ENCODE measurements at regions not wholly inside any gene's neighbourhood (a gene's known extent, or its start where the extent isn't known, plus 50 kb on each side); places are given as distances from the start of the nearest gene placed in this dataset.

- H3K4me3 ChIP-seq (ENCODE audit: low read depth in 2 of 2, low read length in 2 of 2), result no peak overlapping the region
- H3K4me1 ChIP-seq (ENCODE audit: control insufficient read depth, insufficient read depth, low read length), result no peaks in the 10 kb centered on the region
- no peak for TF ChIP-seq POLR2AphosphoS5 (IDR thresholded peaks at IDR 0.05; ENCODE audit: low read depth, low read length)
- CTCF ChIA-PET, result no interaction called here
- no peak for ATAC-seq
- in situ Hi-C loops (cut with HindIII; ENCODE audit: low pct_unique_long_range_greater_than_20kb, low sequenced_read_pairs) (no loop called here), intact Hi-C loops (cut with micrococcal nuclease; ENCODE audit: unreplicated experiment) (no loop called here)
- POLR2A ChIA-PET, result no interaction called here
- BruUV-seq (replicated peaks), result no TSS peak
- H3K9me3 ChIP-seq (ENCODE audit: control insufficient read depth, insufficient read depth, low read depth, low read length), result no peaks in the 10 kb centered on the region
- H3K27ac ChIP-seq (ENCODE audit: low read length), result no peak overlapping the region
- no peaks in the 10 kb centered on the region for H3K27me3 ChIP-seq (ENCODE audit: control insufficient read depth, insufficient read depth, low read length)
- no peak for DNase-seq (ENCODE audit: low read depth, low spot score)
- H3K36me3 ChIP-seq (ENCODE audit: control insufficient read depth, insufficient read depth, low read length), result no peaks in the 10 kb centered on the region
These were observed 367.6 kb upstream of the TECRL start for GRCh38 chr4:64776820-64777219.

GRCh38 chr4:64774626-64775025 is 365.4 kb upstream of the TECRL start:
- no peak overlapping the region for H3K4me3 ChIP-seq (ENCODE audit: low read depth in 2 of 2, low read length in 2 of 2)
- no peaks in the 10 kb centered on the region for H3K4me1 ChIP-seq (ENCODE audit: control insufficient read depth, insufficient read depth, low read length)
- ChIA-PET POLR2A (no interaction called here), CTCF (no interaction called here)
- intact Hi-C loops (cut with micrococcal nuclease; ENCODE audit: unreplicated experiment), result no loop called here
- H3K36me3 ChIP-seq (ENCODE audit: control insufficient read depth, insufficient read depth, low read length), result no peaks in the 10 kb centered on the region
- no peaks in the 10 kb centered on the region for H3K27me3 ChIP-seq (ENCODE audit: control insufficient read depth, insufficient read depth, low read length)
- no peaks in the 10 kb centered on the region for H3K9me3 ChIP-seq (ENCODE audit: control insufficient read depth, insufficient read depth, low read depth, low read length)
- TF ChIP-seq REST (IDR thresholded peaks at IDR 0.05; ENCODE audit: insufficient read depth in 1 of 2, low read depth in 2 of 2, low read length in 1 of 2) (no peak), SIN3A (IDR thresholded peaks at IDR 0.05; ENCODE audit: borderline replicate concordance, insufficient read depth, low read depth, low read length) (no peak), CTCF (IDR thresholded peaks at IDR 0.05) (no peak), POLR2AphosphoS5 (IDR thresholded peaks at IDR 0.05; ENCODE audit: low read depth, low read length) (no peak), TCF7L2 (IDR thresholded peaks at IDR 0.05; ENCODE audit: low read depth, low read length) (no peak)
- no peak for DNase-seq (ENCODE audit: low read depth, low spot score)
- ATAC-seq, result no peak
- in situ Hi-C loops (cut with HindIII; ENCODE audit: low pct_unique_long_range_greater_than_20kb, low sequenced_read_pairs), result no loop called here
- no TSS peak for BruUV-seq (replicated peaks)
- H3K27ac ChIP-seq (ENCODE audit: low read length), result no peak overlapping the region

GRCh38 chr4:64771149-64771548 is 361.9 kb upstream of the TECRL start:
- in situ Hi-C loops (cut with HindIII; ENCODE audit: low pct_unique_long_range_greater_than_20kb, low sequenced_read_pairs), result no loop called here
- intact Hi-C loops (cut with micrococcal nuclease; ENCODE audit: unreplicated experiment), result no loop called here
- no peak overlapping the region for H3K4me3 ChIP-seq (ENCODE audit: low read depth in 2 of 2, low read length in 2 of 2)
- BruUV-seq (replicated peaks), result no TSS peak
- H3K27ac ChIP-seq (ENCODE audit: low read length), result no peak overlapping the region
- ATAC-seq (no peak), DNase-seq (ENCODE audit: low read depth, low spot score) (no peak)
- H3K4me1 ChIP-seq (ENCODE audit: control insufficient read depth, insufficient read depth, low read length), result no peaks in the 10 kb centered on the region
- H3K9me3 ChIP-seq (ENCODE audit: control insufficient read depth, insufficient read depth, low read depth, low read length), result no peaks in the 10 kb centered on the region
- no peak for TF ChIP-seq SIN3A (IDR thresholded peaks at IDR 0.05; ENCODE audit: borderline replicate concordance, insufficient read depth, low read depth, low read length)
- no peak for TF ChIP-seq TCF7L2 (IDR thresholded peaks at IDR 0.05; ENCODE audit: low read depth, low read length)
- TF ChIP-seq CTCF (IDR thresholded peaks at IDR 0.05), result no peak
- TF ChIP-seq REST (IDR thresholded peaks at IDR 0.05; ENCODE audit: insufficient read depth in 1 of 2, low read depth in 2 of 2, low read length in 1 of 2), result no peak
- no peak for TF ChIP-seq POLR2AphosphoS5 (IDR thresholded peaks at IDR 0.05; ENCODE audit: low read depth, low read length)
- no peaks in the 10 kb centered on the region for H3K36me3 ChIP-seq (ENCODE audit: control insufficient read depth, insufficient read depth, low read length)
- CTCF ChIA-PET, result no interaction called here
- no peaks in the 10 kb centered on the region for H3K27me3 ChIP-seq (ENCODE audit: control insufficient read depth, insufficient read depth, low read length)
- POLR2A ChIA-PET, result no interaction called here

Measured in Panc1 (cell line).